ENCODE measurements at regions not wholly inside any gene's neighbourhood (a gene's known extent, or its start where the extent isn't known, plus 50 kb on each side); places are given as distances from the start of the nearest gene placed in this dataset.
"Not testable (repeated sequence)": the region's sequence is repeated elsewhere in the genome, so short reads cannot be mapped to it uniquely, and the experiment has no call there.

- Mint-ChIP-seq H3K4me1 (no peaks in the 10 kb centered on the region), H3K4me3 (no peak overlapping the region), H3K9me3 (peaks cover 7% of the 10 kb centered on the region), H3K36me3 (ENCODE audit: low read depth) (no peaks in the 10 kb centered on the region), H3K27me3 (ENCODE audit: low read depth) (no peaks in the 10 kb centered on the region), H3K27ac (no peak overlapping the region)
- no peak for TF ChIP-seq CTCF (IDR thresholded peaks at IDR 0.05; ENCODE audit: unreplicated experiment in 3 of 3)
These were observed 136.9 kb upstream of the KITLG start for GRCh38 chr12:88717188-88717587.

DNA sequence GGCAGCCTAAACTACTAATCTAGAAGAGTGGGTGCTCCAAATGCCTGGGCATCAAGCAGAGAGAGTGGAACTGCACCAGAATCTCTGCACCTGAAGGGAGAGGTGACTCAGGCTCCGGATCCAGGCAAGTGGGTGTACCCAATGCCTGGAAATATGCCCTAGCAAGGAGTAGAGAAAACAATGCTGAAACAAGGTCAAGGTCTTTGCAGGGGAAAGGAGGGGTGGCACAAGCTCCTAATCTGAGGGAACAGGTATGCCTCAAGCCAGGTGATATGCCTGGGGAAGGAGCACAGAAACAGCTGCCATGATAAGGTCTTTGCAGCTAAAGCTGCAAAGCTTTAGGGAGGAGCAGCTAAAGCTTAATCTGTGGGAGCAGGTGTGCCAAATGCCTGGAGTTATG lies 136.0 kb upstream of the KITLG start:
- Mint-ChIP-seq H3K36me3 (ENCODE audit: low read depth) (no peaks in the 10 kb centered on the region), H3K27me3 (ENCODE audit: low read depth) (no peaks in the 10 kb centered on the region), H3K4me3 (no peak overlapping the region), H3K4me1 (no peaks in the 10 kb centered on the region), H3K27ac (no peak overlapping the region), H3K9me3 (peaks cover 7% of the 10 kb centered on the region)
- TF ChIP-seq CTCF (IDR thresholded peaks at IDR 0.05; ENCODE audit: unreplicated experiment in 3 of 3) = no peak

GRCh38 chr12:88715673-88716072 lies 135.4 kb upstream of the KITLG start:
- Mint-ChIP-seq H3K27ac (no peak overlapping the region), H3K9me3 (peaks cover 7% of the 10 kb centered on the region), H3K27me3 (ENCODE audit: low read depth) (no peaks in the 10 kb centered on the region), H3K36me3 (ENCODE audit: low read depth) (no peaks in the 10 kb centered on the region), H3K4me3 (no peak overlapping the region), H3K4me1 (no peaks in the 10 kb centered on the region)
- no peak for TF ChIP-seq CTCF (IDR thresholded peaks at IDR 0.05; ENCODE audit: unreplicated experiment in 3 of 3)

DNA sequence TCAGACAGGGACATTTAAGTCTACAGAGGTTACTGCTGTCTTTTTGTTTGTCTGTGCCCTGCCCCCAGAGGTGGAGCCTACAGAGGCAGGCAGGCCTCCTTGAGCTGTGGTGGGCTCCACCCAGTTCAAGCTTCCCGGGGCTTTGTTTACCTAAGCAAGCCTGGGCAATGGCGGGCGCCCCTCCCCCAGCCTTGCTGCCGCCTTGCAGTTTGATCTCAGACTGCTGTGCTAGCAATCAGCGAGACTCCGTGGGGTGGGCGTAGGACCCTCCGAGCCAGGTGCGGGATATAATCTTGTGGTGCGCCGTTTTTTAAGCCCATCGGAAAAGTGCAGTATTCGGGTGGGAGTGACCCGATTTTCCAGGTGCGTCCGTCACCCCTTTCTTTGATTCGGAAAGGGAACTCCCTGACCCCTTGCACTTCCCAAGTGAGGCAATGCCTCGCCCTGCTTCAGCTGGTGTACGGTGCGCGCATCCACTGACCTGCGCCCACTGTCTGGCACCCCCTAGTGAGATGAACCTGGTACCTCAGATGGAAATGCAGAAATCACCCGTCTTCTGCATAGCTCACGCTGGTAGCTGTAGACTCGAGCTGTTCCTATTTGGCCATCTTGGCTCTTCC lies 134.1 kb upstream of the KITLG start:
- not testable (repeated sequence) for H3K4me3 Mint-ChIP-seq; H3K27me3 Mint-ChIP-seq (ENCODE audit: low read depth); H3K27ac Mint-ChIP-seq; H3K36me3 Mint-ChIP-seq (ENCODE audit: low read depth); H3K9me3 Mint-ChIP-seq; H3K4me1 Mint-ChIP-seq

DNA sequence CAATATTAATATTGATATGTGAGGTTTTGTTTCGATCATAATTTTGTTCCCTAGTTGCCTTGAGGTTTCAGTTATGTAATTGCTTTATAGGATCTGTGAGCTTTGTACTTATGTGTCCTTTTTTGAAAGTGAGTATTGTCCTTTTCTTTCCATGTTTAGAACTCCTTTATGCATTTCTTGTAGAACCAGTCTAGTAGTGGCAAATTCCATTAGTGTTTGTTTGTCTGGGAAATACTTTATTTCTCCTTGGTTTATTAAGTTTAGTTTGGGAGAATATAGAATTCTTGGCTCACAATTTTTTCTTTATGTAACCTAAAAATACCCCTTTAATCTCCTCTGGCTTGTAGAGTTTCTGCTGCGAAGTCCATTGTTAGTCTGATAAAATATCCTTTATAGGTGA lies 127.5 kb upstream of the KITLG start:
- H3K36me3 Mint-ChIP-seq (ENCODE audit: low read depth) = no peaks in the 10 kb centered on the region
- H3K27ac Mint-ChIP-seq = no peak overlapping the region

DNA sequence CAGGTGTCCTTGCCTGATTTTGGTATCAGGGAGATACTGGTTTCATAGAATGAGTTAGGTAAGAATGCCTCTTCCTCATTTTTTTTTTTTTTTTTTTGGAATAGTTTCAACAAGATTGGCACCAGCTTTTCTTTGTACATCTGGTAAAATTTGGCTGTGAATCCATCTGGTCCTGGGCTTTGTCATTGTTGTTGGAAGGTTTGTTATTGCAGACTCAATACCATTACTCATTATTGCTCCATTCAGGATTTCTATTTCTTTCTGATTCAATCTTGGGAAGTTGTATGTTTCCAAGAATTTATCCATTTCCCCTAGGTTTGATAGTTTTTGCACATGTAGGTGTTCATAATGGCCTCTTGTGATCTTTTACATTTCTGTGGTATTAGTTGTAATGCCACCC lies 126.0 kb upstream of the KITLG start:
- H3K27ac Mint-ChIP-seq = no peak overlapping the region

More for the DNA sequence above, 127.5 kb upstream of the KITLG start:
- Mint-ChIP-seq H3K4me1 (no peaks in the 10 kb centered on the region), H3K27me3 (ENCODE audit: low read depth) (no peaks in the 10 kb centered on the region), H3K9me3 (peaks cover 20% of the 10 kb centered on the region), H3K4me3 (no peak overlapping the region)
- no peak for TF ChIP-seq CTCF (IDR thresholded peaks at IDR 0.05; ENCODE audit: unreplicated experiment in 3 of 3)

More for the DNA sequence above, 126.0 kb upstream of the KITLG start:
- Mint-ChIP-seq H3K4me1 (no peaks in the 10 kb centered on the region), H3K27me3 (ENCODE audit: low read depth) (no peaks in the 10 kb centered on the region), H3K9me3 (peaks cover 20% of the 10 kb centered on the region), H3K4me3 (no peak overlapping the region), H3K36me3 (ENCODE audit: low read depth) (no peaks in the 10 kb centered on the region)
- no peak for TF ChIP-seq CTCF (IDR thresholded peaks at IDR 0.05; ENCODE audit: unreplicated experiment in 3 of 3)
